NT2/D1 (cell line): ENCODE measurements at regions not wholly inside any gene's neighbourhood (a gene's known extent, or its start where the extent isn't known, plus 50 kb on each side); places are given as distances from the start of the nearest gene placed in this dataset.

Experiments used
- SUZ12 ChIP-seq: IDR thresholded peaks from 2 replicates; pipeline ENCODE4 v1.6.1; 2011; ENCODE audit not compliant: insufficient read length, insufficient read depth; ENCODE audit errors: extremely low read depth
- YY1 ChIP-seq: IDR thresholded peaks from 2 replicates; pipeline ENCODE4 v1.6.1; 2011; ENCODE audit not compliant: insufficient read length, insufficient read depth
- ZNF274 ChIP-seq: IDR thresholded peaks from 2 replicates; pipeline ENCODE4 v1.6.1; 2011; ENCODE audit warnings: mild to moderate bottlenecking, low read depth, low read length

- no peak for TF ChIP-seq SUZ12
- no peak for TF ChIP-seq ZNF274
- TF ChIP-seq YY1 = no peak
Observed at GRCh38 chr6:130557481-130558112, 191.8 kb downstream of the TMEM200A start.
